ENCODE measurements at regions not wholly inside any gene's neighbourhood (a gene's known extent, or its start where the extent isn't known, plus 50 kb on each side); places are given as distances from the start of the nearest gene placed in this dataset.

DNA sequence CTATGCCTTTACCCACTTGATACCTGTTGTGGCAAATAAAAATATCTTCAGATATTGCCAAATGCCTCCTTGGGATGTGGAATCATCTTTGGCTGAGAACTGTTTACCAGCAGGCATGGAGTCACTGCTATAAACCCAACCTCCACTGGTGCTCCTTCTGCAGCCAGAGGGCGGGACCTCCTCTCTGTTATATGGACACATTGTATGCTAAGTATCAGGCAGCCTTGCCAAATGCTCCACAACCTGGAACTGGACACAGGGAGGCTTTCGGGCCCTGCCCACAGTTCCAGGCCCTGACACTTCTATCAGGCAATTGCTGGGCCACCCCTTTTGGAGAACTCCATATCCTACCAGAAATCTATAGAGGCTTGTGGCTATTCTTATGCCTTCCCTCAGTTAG is 201.0 kb downstream of the TMX1 start:
- no peak overlapping the region for H3K4me3 ChIP-seq (ENCODE audit: low read depth, low read length)
- TF ChIP-seq, protein P1, sequence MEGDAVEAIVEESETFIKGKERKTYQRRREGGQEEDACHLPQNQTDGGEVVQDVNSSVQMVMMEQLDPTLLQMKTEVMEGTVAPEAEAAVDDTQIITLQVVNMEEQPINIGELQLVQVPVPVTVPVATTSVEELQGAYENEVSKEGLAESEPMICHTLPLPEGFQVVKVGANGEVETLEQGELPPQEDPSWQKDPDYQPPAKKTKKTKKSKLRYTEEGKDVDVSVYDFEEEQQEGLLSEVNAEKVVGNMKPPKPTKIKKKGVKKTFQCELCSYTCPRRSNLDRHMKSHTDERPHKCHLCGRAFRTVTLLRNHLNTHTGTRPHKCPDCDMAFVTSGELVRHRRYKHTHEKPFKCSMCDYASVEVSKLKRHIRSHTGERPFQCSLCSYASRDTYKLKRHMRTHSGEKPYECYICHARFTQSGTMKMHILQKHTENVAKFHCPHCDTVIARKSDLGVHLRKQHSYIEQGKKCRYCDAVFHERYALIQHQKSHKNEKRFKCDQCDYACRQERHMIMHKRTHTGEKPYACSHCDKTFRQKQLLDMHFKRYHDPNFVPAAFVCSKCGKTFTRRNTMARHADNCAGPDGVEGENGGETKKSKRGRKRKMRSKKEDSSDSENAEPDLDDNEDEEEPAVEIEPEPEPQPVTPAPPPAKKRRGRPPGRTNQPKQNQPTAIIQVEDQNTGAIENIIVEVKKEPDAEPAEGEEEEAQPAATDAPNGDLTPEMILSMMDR (IDR thresholded peaks at IDR 0.05; ENCODE audit: control insufficient read depth, extremely low read depth, insufficient read depth) = no peak
- peak; percentile 17 for DNase-seq (ENCODE audit: low read depth)

DNA sequence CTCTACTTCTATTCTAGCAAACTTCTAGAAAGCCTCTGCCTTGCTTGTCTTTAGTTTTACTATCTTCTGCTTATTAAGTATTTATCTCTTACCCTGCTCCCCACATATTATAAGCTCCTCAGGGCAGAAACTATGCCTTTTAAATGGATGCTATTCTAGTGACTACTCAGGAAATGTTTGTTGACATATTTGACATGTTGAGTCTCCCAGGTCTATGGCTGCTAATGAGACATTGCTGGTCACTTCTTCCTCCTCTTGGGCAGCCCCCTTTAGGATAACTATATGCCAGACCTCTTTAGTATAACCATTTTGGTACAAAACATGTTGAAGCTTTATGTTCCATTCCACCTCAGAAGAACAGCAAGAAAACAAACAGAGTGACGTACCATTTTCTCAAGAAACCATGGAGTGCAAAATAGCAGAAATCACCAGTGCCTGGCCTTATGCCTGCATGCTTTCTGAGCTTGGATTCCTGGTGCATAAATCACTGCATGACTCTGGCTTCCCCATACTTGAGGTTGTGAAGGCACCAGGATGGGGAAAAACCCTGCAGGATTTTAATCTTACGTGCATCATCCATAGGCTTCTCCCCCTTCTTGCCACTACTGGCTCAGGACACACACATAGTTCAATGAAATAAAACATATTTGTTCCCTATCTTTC is 202.6 kb downstream of the TMX1 start:
- no peak for DNase-seq (ENCODE audit: low read depth)
- H3K4me3 ChIP-seq (ENCODE audit: low read depth, low read length) = no peak overlapping the region
- TF ChIP-seq, protein P1 (IDR thresholded peaks at IDR 0.05; ENCODE audit: control insufficient read depth, extremely low read depth, insufficient read depth) = no peak

DNA sequence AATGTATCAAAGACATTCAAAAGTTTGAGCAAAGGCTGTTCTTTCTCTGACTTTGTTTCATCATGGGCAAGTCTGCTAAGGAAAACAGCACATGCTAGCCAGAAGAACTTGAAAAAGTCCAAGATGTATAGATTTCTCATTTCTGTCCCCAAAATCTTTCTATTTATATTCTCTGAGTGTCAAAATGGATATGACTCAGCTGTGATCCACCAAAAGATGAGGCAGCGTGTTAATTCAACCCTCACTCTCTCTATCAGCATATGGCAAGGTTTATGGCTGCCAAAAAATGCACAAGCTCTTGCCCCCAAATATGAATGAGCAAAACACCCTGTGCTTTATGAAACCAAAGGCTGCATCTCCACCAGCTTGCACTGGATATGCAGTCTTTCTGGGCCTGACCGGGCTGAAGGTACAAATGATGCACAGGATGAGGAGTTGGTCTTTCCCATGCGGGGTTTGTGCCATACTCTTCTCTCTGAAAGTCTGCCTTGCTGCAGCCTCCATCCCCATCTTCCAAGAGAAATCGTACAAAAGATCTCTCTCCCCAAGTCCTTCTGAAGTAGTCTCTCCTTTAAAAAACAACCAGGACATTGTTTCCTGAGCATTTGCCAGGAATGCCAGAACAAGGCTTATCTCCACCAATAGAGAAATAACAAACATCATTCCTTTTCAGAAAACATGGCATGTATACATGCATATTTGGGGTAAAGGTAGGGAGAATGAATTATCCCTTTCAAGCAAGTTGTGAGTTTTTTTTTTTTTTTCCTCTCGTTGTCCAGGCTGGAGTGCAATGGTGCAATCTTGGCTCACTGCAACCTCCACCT is 203.4 kb downstream of the TMX1 start:
- TF ChIP-seq, protein P1 (IDR thresholded peaks at IDR 0.05; ENCODE audit: control insufficient read depth, extremely low read depth, insufficient read depth) = no peak
- DNase-seq (ENCODE audit: low read depth) = no peak
- no peak overlapping the region for H3K4me3 ChIP-seq (ENCODE audit: low read depth, low read length)

DNA sequence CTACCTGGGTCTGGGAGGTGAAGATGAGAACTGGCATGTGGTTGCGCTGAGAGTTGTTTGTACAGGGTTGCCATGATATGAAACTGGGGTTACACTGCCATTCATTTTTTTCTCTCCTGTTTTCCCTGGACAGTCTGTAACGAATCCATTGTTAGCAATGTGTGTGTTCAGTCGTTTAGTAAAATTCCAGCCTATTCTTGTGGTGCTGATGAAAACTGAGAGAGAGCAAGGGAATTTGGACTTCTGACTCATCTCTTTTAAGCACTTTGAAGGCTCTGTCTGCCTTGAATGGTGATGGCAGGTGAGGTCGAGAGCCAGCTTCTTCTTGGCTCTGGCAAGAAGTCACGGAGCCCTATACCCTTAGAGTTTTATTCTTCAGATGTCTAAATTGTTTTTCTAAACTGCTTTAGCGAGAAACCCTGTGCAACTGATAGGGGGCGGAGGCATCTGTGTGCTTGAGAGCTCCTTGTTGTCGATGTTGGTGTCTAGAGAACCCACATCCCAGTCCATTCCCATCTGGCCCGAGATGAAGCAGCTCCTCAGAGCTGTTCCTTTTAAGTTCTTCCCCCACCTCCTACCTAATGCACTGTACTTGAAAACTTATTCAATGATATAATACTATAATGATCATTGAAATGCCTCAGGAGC is 204.4 kb downstream of the TMX1 start:
- no peak overlapping the region for H3K4me3 ChIP-seq (ENCODE audit: low read depth, low read length)
- no peak for DNase-seq (ENCODE audit: low read depth)
- TF ChIP-seq, protein P1 (IDR thresholded peaks at IDR 0.05; ENCODE audit: control insufficient read depth, extremely low read depth, insufficient read depth) = no peak

DNA sequence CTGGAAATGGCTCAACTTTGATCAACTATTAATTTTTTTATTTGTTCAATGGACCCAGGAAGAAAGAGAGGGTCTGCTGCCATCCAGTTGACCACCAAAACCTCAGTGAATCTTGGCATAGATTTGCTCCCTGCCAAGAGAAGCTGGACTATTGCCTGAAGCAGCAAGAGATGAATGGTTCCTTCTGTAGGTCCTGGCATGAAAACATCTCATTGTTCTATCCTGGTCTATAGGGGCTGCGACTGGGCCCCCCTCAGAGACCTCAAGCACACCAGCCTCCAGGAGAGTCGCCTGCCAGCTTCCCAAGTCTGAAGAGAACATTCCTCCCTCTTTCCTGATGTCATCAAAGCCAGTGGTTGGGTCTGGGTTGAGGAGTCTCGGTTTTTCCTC is 204.9 kb downstream of the TMX1 start:
- TF ChIP-seq, protein P1 (IDR thresholded peaks at IDR 0.05; ENCODE audit: control insufficient read depth, extremely low read depth, insufficient read depth) = no peak

DNA sequence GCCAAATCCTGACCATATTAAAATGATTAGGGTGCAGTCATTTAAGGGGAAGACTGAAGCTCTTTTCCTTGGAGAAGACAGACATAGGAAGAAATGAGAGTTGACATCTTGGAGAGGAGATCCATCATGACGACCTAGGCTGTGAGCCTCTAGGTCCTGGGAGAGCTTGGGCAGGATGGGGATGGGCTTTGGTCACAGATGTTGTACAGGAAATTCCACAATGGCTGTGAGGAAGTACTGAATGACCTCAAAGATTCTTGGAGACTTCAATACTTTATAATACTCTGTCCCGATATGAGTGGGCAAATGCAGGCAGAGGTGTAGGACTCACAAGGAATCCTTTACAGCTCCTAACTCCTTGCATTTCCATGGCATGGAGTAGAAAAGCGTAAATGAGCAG is 204.9 kb upstream of the FRMD6 start:
- no peak for DNase-seq (ENCODE audit: low read depth)
- TF ChIP-seq, protein P1 (IDR thresholded peaks at IDR 0.05; ENCODE audit: control insufficient read depth, extremely low read depth, insufficient read depth) = no peak
- H3K4me3 ChIP-seq (ENCODE audit: low read depth, low read length) = no peak overlapping the region

More for the DNA sequence above, 204.9 kb downstream of the TMX1 start:
- H3K4me3 ChIP-seq (ENCODE audit: low read depth, low read length) = no peak overlapping the region
- DNase-seq (ENCODE audit: low read depth) = no peak
